GM19043 (cell line): ENCODE measurements at regions not wholly inside any gene's neighbourhood (a gene's known extent, or its start where the extent isn't known, plus 50 kb on each side); places are given as distances from the start of the nearest gene placed in this dataset.

Source experiments
- ATAC-seq: cut with Tn5 transposase; IDR thresholded peaks from one replicate; pipeline ENCODE4 v1.9.1; 2021; ENCODE audit warnings: low read depth; ENCODE audit not compliant: unreplicated experiment

GRCh38 chr22:34038801-34039555 lies 118.7 kb upstream of the LARGE1 start:
- no peak for ATAC-seq

GRCh38 chr22:34045311-34045710 lies 125.0 kb upstream of the LARGE1 start:
- ATAC-seq = no peak

GRCh38 chr22:34055525-34056200 lies 135.4 kb upstream of the LARGE1 start:
- no peak for ATAC-seq

- no peak for ATAC-seq
Observed at GRCh38 chr22:34057726-34058125, 137.4 kb upstream of the LARGE1 start.

- ATAC-seq = no peak
Observed at GRCh38 chr22:34064696-34065095, 144.4 kb upstream of the LARGE1 start.

GRCh38 chr22:34067031-34067430 lies 146.8 kb upstream of the LARGE1 start:
- no peak for ATAC-seq

GRCh38 chr22:34068001-34068400 lies 147.7 kb upstream of the LARGE1 start:
- no peak for ATAC-seq

- ATAC-seq = no peak
Observed at GRCh38 chr22:34070051-34070450, 149.8 kb upstream of the LARGE1 start.

- ATAC-seq = no peak
Observed at GRCh38 chr22:34070531-34070930, 150.3 kb upstream of the LARGE1 start.

- no peak for ATAC-seq
Observed at GRCh38 chr22:34072585-34072984, 152.3 kb upstream of the LARGE1 start.

GRCh38 chr22:34080433-34080832 lies 160.2 kb upstream of the LARGE1 start:
- ATAC-seq = no peak

- no peak for ATAC-seq
Observed at GRCh38 chr22:34096770-34097169, 176.5 kb upstream of the LARGE1 start.

GRCh38 chr22:34099278-34099677 lies 179.0 kb upstream of the LARGE1 start:
- no peak for ATAC-seq

GRCh38 chr22:34102633-34103032 lies 182.4 kb upstream of the LARGE1 start:
- no peak for ATAC-seq

GRCh38 chr22:34105461-34106062 lies 185.3 kb upstream of the LARGE1 start:
- ATAC-seq = no peak

GRCh38 chr22:34108168-34108567 lies 187.9 kb upstream of the LARGE1 start:
- no peak for ATAC-seq

GRCh38 chr22:34111210-34111824 lies 191.0 kb upstream of the LARGE1 start:
- ATAC-seq = peak; percentile 55

GRCh38 chr22:34113381-34113780 lies 193.1 kb upstream of the LARGE1 start:
- no peak for ATAC-seq

GRCh38 chr22:34114406-34114805 lies 194.1 kb upstream of the LARGE1 start:
- ATAC-seq = no peak

- no peak for ATAC-seq
Observed at GRCh38 chr22:34115722-34116121, 195.4 kb upstream of the LARGE1 start.

- no peak for ATAC-seq
Observed at GRCh38 chr22:34116126-34116525, 195.8 kb upstream of the LARGE1 start.
